Endothelial cell (in vitro differentiated cells): ENCODE measurements at regions not wholly inside any gene's neighbourhood (a gene's known extent, or its start where the extent isn't known, plus 50 kb on each side); places are given as distances from the start of the nearest gene placed in this dataset.

Experiments used
- DNase-seq: peaks from one replicate; pipeline ENCODE4 v3.0.0; 2021; ENCODE audit warnings: low spot score
- H3K27ac Mint-ChIP-seq: one replicate; pipeline ENCODE4 v1.8.0; 2021; ENCODE audit warnings: mixed read lengths, inconsistent platforms; ENCODE audit not compliant: unreplicated experiment
- H3K27me3 Mint-ChIP-seq: one replicate; pipeline ENCODE4 v1.8.0; 2021; ENCODE audit warnings: mild to moderate bottlenecking, moderate library complexity, mixed read lengths, inconsistent platforms; ENCODE audit not compliant: unreplicated experiment
- H3K36me3 Mint-ChIP-seq: one replicate; pipeline ENCODE4 v1.8.0; 2021; ENCODE audit warnings: mild to moderate bottlenecking, low read depth, mixed read lengths, inconsistent platforms; ENCODE audit not compliant: unreplicated experiment
- H3K4me1 Mint-ChIP-seq: one replicate; pipeline ENCODE4 v1.8.0; 2021; ENCODE audit warnings: mild to moderate bottlenecking, mixed read lengths, inconsistent platforms; ENCODE audit not compliant: unreplicated experiment
- H3K4me3 Mint-ChIP-seq: one replicate; pipeline ENCODE4 v1.8.0; 2021; ENCODE audit warnings: mild to moderate bottlenecking, mixed read lengths, inconsistent platforms; ENCODE audit not compliant: unreplicated experiment
- H3K9me3 Mint-ChIP-seq: one replicate; pipeline ENCODE4 v1.8.0; 2021; ENCODE audit warnings: mixed read lengths, inconsistent platforms; ENCODE audit not compliant: unreplicated experiment
- CTCF ChIP-seq: fragments of 200-600 bp; sonication (generic); IDR thresholded peaks from one replicate; pipeline ENCODE4 v1.5.0; 2021; ENCODE audit warnings: antibody characterized with exemption; ENCODE audit not compliant: unreplicated experiment

- peaks cover 55% of the 10 kb centered on the region for H3K36me3 Mint-ChIP-seq
- peak overlapping the region; percentile 1 for H3K27ac Mint-ChIP-seq
These were observed 2563.7 kb upstream of the TPTE start for GRCh38 chr21:7957713-7958064.

More at GRCh38 chr21:7957713-7958064, 2563.7 kb upstream of the TPTE start:
- peaks cover 80% of the 10 kb centered on the region for H3K9me3 Mint-ChIP-seq
- H3K4me1 Mint-ChIP-seq = no peaks in the 10 kb centered on the region
- no peak for TF ChIP-seq CTCF
- no peak for DNase-seq
- H3K27me3 Mint-ChIP-seq = peaks cover 36% of the 10 kb centered on the region
- H3K4me3 Mint-ChIP-seq = peak overlapping the region; percentile 27
